ENCODE measurements at regions not wholly inside any gene's neighbourhood (a gene's known extent, or its start where the extent isn't known, plus 50 kb on each side); places are given as distances from the start of the nearest gene placed in this dataset.

DNA sequence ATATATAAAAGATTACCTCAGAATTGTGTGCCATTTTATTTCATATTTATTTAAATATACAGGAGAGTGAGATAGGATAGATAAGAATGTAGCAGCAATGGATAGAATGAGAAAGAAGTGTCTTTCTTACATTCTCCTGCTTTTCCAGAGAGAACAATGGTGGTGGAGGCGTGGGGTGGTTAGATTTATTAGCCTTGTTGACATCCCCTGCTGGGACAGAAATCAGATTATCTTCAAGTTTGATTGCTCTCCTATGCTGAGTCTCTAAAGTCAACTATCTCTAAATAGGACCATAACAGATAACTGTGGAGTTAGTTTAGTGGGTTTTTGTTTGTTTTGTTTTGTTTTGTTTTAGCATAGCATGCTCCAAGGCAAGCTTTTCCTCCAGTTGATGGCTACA lies 397.6 kb downstream of the LRFN5 start (continued):
- TF ChIP-seq NFE2L1 (CRISPR knock-in tag; IDR thresholded peaks at IDR 0.05; ENCODE audit: borderline replicate concordance): no peak
- TF ChIP-seq RFX3 (CRISPR knock-in tag; IDR thresholded peaks at IDR 0.05): no peak
- TF ChIP-seq PHF8 (CRISPR knock-in tag; IDR thresholded peaks at IDR 0.05): no peak
- TF ChIP-seq ZNF496 (CRISPR knock-in tag; IDR thresholded peaks at IDR 0.05; ENCODE audit: insufficient replicate concordance): no peak
- no peak for TF ChIP-seq ELF1 (CRISPR knock-in tag; IDR thresholded peaks at IDR 0.05)
- TF ChIP-seq, protein P1, sequence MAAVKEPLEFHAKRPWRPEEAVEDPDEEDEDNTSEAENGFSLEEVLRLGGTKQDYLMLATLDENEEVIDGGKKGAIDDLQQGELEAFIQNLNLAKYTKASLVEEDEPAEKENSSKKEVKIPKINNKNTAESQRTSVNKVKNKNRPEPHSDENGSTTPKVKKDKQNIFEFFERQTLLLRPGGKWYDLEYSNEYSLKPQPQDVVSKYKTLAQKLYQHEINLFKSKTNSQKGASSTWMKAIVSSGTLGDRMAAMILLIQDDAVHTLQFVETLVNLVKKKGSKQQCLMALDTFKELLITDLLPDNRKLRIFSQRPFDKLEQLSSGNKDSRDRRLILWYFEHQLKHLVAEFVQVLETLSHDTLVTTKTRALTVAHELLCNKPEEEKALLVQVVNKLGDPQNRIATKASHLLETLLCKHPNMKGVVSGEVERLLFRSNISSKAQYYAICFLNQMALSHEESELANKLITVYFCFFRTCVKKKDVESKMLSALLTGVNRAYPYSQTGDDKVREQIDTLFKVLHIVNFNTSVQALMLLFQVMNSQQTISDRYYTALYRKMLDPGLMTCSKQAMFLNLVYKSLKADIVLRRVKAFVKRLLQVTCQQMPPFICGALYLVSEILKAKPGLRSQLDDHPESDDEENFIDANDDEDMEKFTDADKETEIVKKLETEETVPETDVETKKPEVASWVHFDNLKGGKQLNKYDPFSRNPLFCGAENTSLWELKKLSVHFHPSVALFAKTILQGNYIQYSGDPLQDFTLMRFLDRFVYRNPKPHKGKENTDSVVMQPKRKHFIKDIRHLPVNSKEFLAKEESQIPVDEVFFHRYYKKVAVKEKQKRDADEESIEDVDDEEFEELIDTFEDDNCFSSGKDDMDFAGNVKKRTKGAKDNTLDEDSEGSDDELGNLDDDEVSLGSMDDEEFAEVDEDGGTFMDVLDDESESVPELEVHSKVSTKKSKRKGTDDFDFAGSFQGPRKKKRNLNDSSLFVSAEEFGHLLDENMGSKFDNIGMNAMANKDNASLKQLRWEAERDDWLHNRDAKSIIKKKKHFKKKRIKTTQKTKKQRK (IDR thresholded peaks at IDR 0.05; ENCODE audit: low read length): no peak
- no peak for TF ChIP-seq CBX5 (CRISPR knock-in tag; IDR thresholded peaks at IDR 0.05; ENCODE audit: borderline replicate concordance)
- TF ChIP-seq SAP130 (CRISPR knock-in tag; IDR thresholded peaks at IDR 0.05; ENCODE audit: low read depth): no peak
- TF ChIP-seq PHB2 (IDR thresholded peaks at IDR 0.05; ENCODE audit: partially characterized antibody): no peak
- no peak for TF ChIP-seq ZNF557 (CRISPR knock-in tag; IDR thresholded peaks at IDR 0.05)
- TF ChIP-seq, protein P2, sequence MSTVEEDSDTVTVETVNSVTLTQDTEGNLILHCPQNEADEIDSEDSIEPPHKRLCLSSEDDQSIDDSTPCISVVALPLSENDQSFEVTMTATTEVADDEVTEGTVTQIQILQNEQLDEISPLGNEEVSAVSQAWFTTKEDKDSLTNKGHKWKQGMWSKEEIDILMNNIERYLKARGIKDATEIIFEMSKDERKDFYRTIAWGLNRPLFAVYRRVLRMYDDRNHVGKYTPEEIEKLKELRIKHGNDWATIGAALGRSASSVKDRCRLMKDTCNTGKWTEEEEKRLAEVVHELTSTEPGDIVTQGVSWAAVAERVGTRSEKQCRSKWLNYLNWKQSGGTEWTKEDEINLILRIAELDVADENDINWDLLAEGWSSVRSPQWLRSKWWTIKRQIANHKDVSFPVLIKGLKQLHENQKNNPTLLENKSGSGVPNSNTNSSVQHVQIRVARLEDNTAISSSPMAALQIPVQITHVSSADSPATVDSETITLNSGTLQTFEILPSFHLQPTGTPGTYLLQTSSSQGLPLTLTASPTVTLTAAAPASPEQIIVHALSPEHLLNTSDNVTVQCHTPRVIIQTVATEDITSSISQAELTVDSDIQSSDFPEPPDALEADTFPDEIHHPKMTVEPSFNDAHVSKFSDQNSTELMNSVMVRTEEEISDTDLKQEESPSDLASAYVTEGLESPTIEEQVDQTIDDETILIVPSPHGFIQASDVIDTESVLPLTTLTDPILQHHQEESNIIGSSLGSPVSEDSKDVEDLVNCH (CRISPR knock-in tag; IDR thresholded peaks at IDR 0.05): no peak
- TF ChIP-seq ISX (CRISPR knock-in tag; conservative IDR thresholded peaks at IDR 0.05): no peak
- TF ChIP-seq BRD4 (CRISPR knock-in tag; IDR thresholded peaks at IDR 0.05): no peak
- TF ChIP-seq TMF1 (CRISPR knock-in tag; IDR thresholded peaks at IDR 0.05; ENCODE audit: low read depth): no peak
- no peak for TF ChIP-seq ZNF563 (CRISPR knock-in tag; IDR thresholded peaks at IDR 0.05)
- TF ChIP-seq ZNF619 (CRISPR knock-in tag; IDR thresholded peaks at IDR 0.05): no peak
- no peak for TF ChIP-seq ZSCAN25 (CRISPR knock-in tag; IDR thresholded peaks at IDR 0.05)
